ENCODE measurements at regions not wholly inside any gene's neighbourhood (a gene's known extent, or its start where the extent isn't known, plus 50 kb on each side); places are given as distances from the start of the nearest gene placed in this dataset.

- WGBS (ENCODE audit: insufficient coverage): no CpG with 5 or more reads among the region's 3 CpGs
- DNase-seq (no peak), ATAC-seq (replicated peaks in 1 of 4) (no peak)
- Histone ChIP-seq H3K4me3 (ENCODE audit: control insufficient read depth in 1 of 2, extremely low read depth in 1 of 2, low read length in 1 of 2) (no peak overlapping the region), H3K4me1 (ENCODE audit: control insufficient read depth in 1 of 2, extremely low read depth in 1 of 2, insufficient read depth in 2 of 2, low read length in 2 of 2) (no peaks in the 10 kb centered on the region), H3K36me3 (ENCODE audit: control insufficient read depth in 2 of 2, extremely low read depth in 1 of 2, insufficient read depth in 1 of 2, low read length in 1 of 2) (peaks cover 0 to 10% of the 10 kb centered on the region in 2 donors), H3K9me3 (no peaks in the 10 kb centered on the region), H3K27me3 (replicated peaks in 1 of 2; ENCODE audit: control insufficient read depth in 2 of 2, extremely low read depth in 1 of 2, insufficient read depth in 2 of 2, low read length in 1 of 2) (no peaks in the 10 kb centered on the region), H3K27ac (ENCODE audit: low read length) (no peak overlapping the region)
- Mint-ChIP-seq H3K9me3 (no peaks in the 10 kb centered on the region), H3K4me3 (no peak overlapping the region), H3K4me1 (peaks cover 2 to 9% (median 5%) of the 10 kb centered on the region in 3 donors), H3K27ac (no peak overlapping the region), H3K27me3 (no peaks in the 10 kb centered on the region), H3K36me3 (peaks cover 68% of the 10 kb centered on the region)
- CTCF ChIA-PET: interaction anchor here (0.6 to 1.0 kb wide), 2 partner anchors 38 to 1866 kb away, joined by 3 read pairs; no protein-coding TSS in a partner anchor
- POLR2A ChIA-PET: interaction anchor here in 1 of 2 donors (0.6 kb wide), 1 partner anchor 51 kb away, joined by 5 read pairs; no protein-coding TSS in a partner anchor
Observed at GRCh38 chr13:73684286-73684685, 449.9 kb downstream of the KLF12 start.

DNA sequence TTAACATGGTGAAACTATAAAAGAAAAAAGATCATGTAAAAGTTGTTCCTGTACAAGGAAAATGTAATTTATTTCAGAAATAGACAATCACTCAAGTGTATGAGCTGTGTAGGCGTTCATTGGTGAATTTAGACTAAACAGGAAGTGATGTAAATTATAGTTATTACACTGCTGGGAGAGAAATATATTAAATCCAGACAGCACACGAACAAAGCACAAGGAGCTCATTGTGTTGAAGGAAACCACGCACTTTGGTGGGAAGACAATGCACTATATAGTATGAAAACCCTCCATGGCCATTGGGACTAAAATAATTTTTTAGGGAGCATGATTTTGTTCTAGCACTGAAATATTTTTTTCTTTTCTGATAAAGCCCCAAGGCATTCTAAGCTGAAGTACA is 450.5 kb downstream of the KLF12 start:
- H3K4me3 ChIP-seq (ENCODE audit: control insufficient read depth in 1 of 2, extremely low read depth in 1 of 2, low read length in 1 of 2): no peak overlapping the region
- H3K9me3 ChIP-seq: no peaks in the 10 kb centered on the region
- no peak overlapping the region for H3K27ac ChIP-seq (ENCODE audit: low read length)
- Mint-ChIP-seq H3K27me3 (no peaks in the 10 kb centered on the region), H3K4me3 (no peak overlapping the region), H3K27ac (no peak overlapping the region), H3K9me3 (no peaks in the 10 kb centered on the region), H3K36me3 (peaks cover 62% of the 10 kb centered on the region), H3K4me1 (peaks cover 2 to 7% (median 5%) of the 10 kb centered on the region in 3 donors)
- CTCF ChIA-PET: interaction anchor here in 1 of 2 donors (1.0 kb wide), 1 partner anchor 1866 kb away, joined by 3 read pairs; no protein-coding TSS in a partner anchor
- POLR2A ChIA-PET: no interaction called here
- peaks cover 0 to 10% of the 10 kb centered on the region in 2 donors for H3K36me3 ChIP-seq (ENCODE audit: control insufficient read depth in 2 of 2, extremely low read depth in 1 of 2, insufficient read depth in 1 of 2, low read length in 1 of 2)
- ATAC-seq (replicated peaks in 1 of 4) (no peak), DNase-seq (no peak)
- 83% methylated on average over 1 of the region's 3 CpGs for WGBS (ENCODE audit: insufficient coverage)
- no peaks in the 10 kb centered on the region for H3K27me3 ChIP-seq (replicated peaks in 1 of 2; ENCODE audit: control insufficient read depth in 2 of 2, extremely low read depth in 1 of 2, insufficient read depth in 2 of 2, low read length in 1 of 2)
- no peaks in the 10 kb centered on the region for H3K4me1 ChIP-seq (ENCODE audit: control insufficient read depth in 1 of 2, extremely low read depth in 1 of 2, insufficient read depth in 2 of 2, low read length in 2 of 2)

GRCh38 chr13:73681779-73682178 is 452.4 kb downstream of the KLF12 start:
- Mint-ChIP-seq H3K4me1 (peaks cover 0 to 1% (median 0%) of the 10 kb centered on the region in 3 donors), H3K27me3 (no peaks in the 10 kb centered on the region), H3K27ac (no peak overlapping the region), H3K9me3 (no peaks in the 10 kb centered on the region), H3K36me3 (peaks cover 45% of the 10 kb centered on the region), H3K4me3 (no peak overlapping the region)
- Histone ChIP-seq H3K27ac (ENCODE audit: low read length) (no peak overlapping the region), H3K9me3 (no peaks in the 10 kb centered on the region), H3K4me1 (ENCODE audit: control insufficient read depth in 1 of 2, extremely low read depth in 1 of 2, insufficient read depth in 2 of 2, low read length in 2 of 2) (no peaks in the 10 kb centered on the region), H3K4me3 (ENCODE audit: control insufficient read depth in 1 of 2, extremely low read depth in 1 of 2, low read length in 1 of 2) (no peak overlapping the region), H3K27me3 (replicated peaks in 1 of 2; ENCODE audit: control insufficient read depth in 2 of 2, extremely low read depth in 1 of 2, insufficient read depth in 2 of 2, low read length in 1 of 2) (no peaks in the 10 kb centered on the region), H3K36me3 (ENCODE audit: control insufficient read depth in 2 of 2, extremely low read depth in 1 of 2, insufficient read depth in 1 of 2, low read length in 1 of 2) (peaks cover 0 to 5% of the 10 kb centered on the region in 2 donors)
- ChIA-PET POLR2A (interaction anchor here in 1 of 2 donors (0.5 kb wide), 1 partner anchor 514 kb away, joined by 4 read pairs; no protein-coding TSS in a partner anchor), CTCF (no interaction called here)
- DNase-seq (no peak), ATAC-seq (replicated peaks in 1 of 4) (no peak)
- WGBS (ENCODE audit: insufficient coverage): 83% methylated on average over 1 of the region's 2 CpGs

- no peak overlapping the region for H3K4me3 Mint-ChIP-seq
- no CpG with 5 or more reads among the region's 3 CpGs for WGBS (ENCODE audit: insufficient coverage)
- H3K27me3 Mint-ChIP-seq: no peaks in the 10 kb centered on the region
- Histone ChIP-seq H3K27ac (ENCODE audit: low read length) (no peak overlapping the region), H3K4me3 (ENCODE audit: control insufficient read depth in 1 of 2, extremely low read depth in 1 of 2, low read length in 1 of 2) (no peak overlapping the region), H3K27me3 (replicated peaks in 1 of 2; ENCODE audit: control insufficient read depth in 2 of 2, extremely low read depth in 1 of 2, insufficient read depth in 2 of 2, low read length in 1 of 2) (no peaks in the 10 kb centered on the region), H3K9me3 (no peaks in the 10 kb centered on the region), H3K4me1 (ENCODE audit: control insufficient read depth in 1 of 2, extremely low read depth in 1 of 2, insufficient read depth in 2 of 2, low read length in 2 of 2) (no peaks in the 10 kb centered on the region), H3K36me3 (ENCODE audit: control insufficient read depth in 2 of 2, extremely low read depth in 1 of 2, insufficient read depth in 1 of 2, low read length in 1 of 2) (peaks cover 0 to 5% of the 10 kb centered on the region in 2 donors)
- CTCF ChIA-PET: no interaction called here
- ATAC-seq (replicated peaks in 1 of 4): no peak
- no peaks in the 10 kb centered on the region for H3K9me3 Mint-ChIP-seq
- no peak for DNase-seq
- peaks cover 41% of the 10 kb centered on the region for H3K36me3 Mint-ChIP-seq
- H3K4me1 Mint-ChIP-seq: peaks cover 0 to 1% (median 0%) of the 10 kb centered on the region in 3 donors
- no peak overlapping the region for H3K27ac Mint-ChIP-seq
- POLR2A ChIA-PET: no interaction called here
Observed at GRCh38 chr13:73681015-73681414, 453.2 kb downstream of the KLF12 start.

DNA sequence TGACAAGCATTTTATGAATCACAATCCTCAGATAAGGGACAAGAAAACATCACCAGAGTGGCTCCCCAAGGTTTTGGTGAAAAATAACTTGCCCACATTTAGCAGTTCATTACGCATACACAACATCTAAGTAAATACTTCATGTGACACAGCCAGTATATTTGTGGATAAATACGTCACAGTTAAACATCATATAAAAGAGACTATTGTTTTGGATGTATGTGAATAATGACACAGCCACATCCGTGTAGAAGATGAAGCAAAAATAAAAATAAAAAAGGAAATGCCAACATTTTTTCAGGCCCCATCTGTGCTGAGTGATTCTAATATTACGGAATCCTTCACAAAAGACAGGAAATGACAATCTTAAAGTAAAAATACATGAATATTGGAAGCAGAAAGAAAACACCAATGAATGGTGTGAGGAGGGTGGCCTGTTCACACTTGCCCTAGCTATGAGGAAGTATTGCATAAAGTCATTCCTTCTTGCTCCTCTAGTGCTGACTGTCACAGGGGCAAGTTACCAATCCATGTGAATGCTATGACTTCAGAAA is 457.1 kb downstream of the KLF12 start:
- Histone ChIP-seq H3K27me3 (replicated peaks in 1 of 2; ENCODE audit: control insufficient read depth in 2 of 2, extremely low read depth in 1 of 2, insufficient read depth in 2 of 2, low read length in 1 of 2) (no peaks in the 10 kb centered on the region), H3K27ac (ENCODE audit: low read length) (no peak overlapping the region), H3K9me3 (no peaks in the 10 kb centered on the region), H3K4me3 (ENCODE audit: control insufficient read depth in 1 of 2, extremely low read depth in 1 of 2, low read length in 1 of 2) (no peak overlapping the region), H3K36me3 (ENCODE audit: control insufficient read depth in 2 of 2, extremely low read depth in 1 of 2, insufficient read depth in 1 of 2, low read length in 1 of 2) (no peaks in the 10 kb centered on the region), H3K4me1 (ENCODE audit: control insufficient read depth in 1 of 2, extremely low read depth in 1 of 2, insufficient read depth in 2 of 2, low read length in 2 of 2) (no peaks in the 10 kb centered on the region)
- H3K9me3 Mint-ChIP-seq: no peaks in the 10 kb centered on the region
- peaks cover 14% of the 10 kb centered on the region for H3K36me3 Mint-ChIP-seq
- no CpG with 5 or more reads among the region's 4 CpGs for WGBS (ENCODE audit: insufficient coverage)
- ChIA-PET CTCF (no interaction called here), POLR2A (no interaction called here)
- ATAC-seq (replicated peaks in 1 of 4) (no peak), DNase-seq (no peak)
- no peaks in the 10 kb centered on the region for H3K27me3 Mint-ChIP-seq
- no peaks in the 10 kb centered on the region for H3K4me1 Mint-ChIP-seq
- H3K27ac Mint-ChIP-seq: no peak overlapping the region
- no peak overlapping the region for H3K4me3 Mint-ChIP-seq

GRCh38 chr13:73676550-73677047 is 457.6 kb downstream of the KLF12 start:
- Mint-ChIP-seq H3K4me3 (no peak overlapping the region), H3K36me3 (peaks cover 10% of the 10 kb centered on the region), H3K27me3 (no peaks in the 10 kb centered on the region), H3K4me1 (no peaks in the 10 kb centered on the region), H3K27ac (no peak overlapping the region), H3K9me3 (no peaks in the 10 kb centered on the region)
- WGBS (ENCODE audit: insufficient coverage): 100% methylated on average over 1 of the region's 2 CpGs
- POLR2A ChIA-PET: no interaction called here
- DNase-seq (no peak), ATAC-seq (replicated peaks in 1 of 4) (no peak)
- CTCF ChIA-PET: no interaction called here
- H3K27ac ChIP-seq (ENCODE audit: low read length): no peak overlapping the region
- no peaks in the 10 kb centered on the region for H3K27me3 ChIP-seq (replicated peaks in 1 of 2; ENCODE audit: control insufficient read depth in 2 of 2, extremely low read depth in 1 of 2, insufficient read depth in 2 of 2, low read length in 1 of 2)
- no peaks in the 10 kb centered on the region for H3K9me3 ChIP-seq
- no peaks in the 10 kb centered on the region for H3K36me3 ChIP-seq (ENCODE audit: control insufficient read depth in 2 of 2, extremely low read depth in 1 of 2, insufficient read depth in 1 of 2, low read length in 1 of 2)
- no peaks in the 10 kb centered on the region for H3K4me1 ChIP-seq (ENCODE audit: control insufficient read depth in 1 of 2, extremely low read depth in 1 of 2, insufficient read depth in 2 of 2, low read length in 2 of 2)
- H3K4me3 ChIP-seq (ENCODE audit: control insufficient read depth in 1 of 2, extremely low read depth in 1 of 2, low read length in 1 of 2): no peak overlapping the region

All from T-cell (primary cell).